ENCODE measurements at regions not wholly inside any gene's neighbourhood (a gene's known extent, or its start where the extent isn't known, plus 50 kb on each side); places are given as distances from the start of the nearest gene placed in this dataset.

DNA sequence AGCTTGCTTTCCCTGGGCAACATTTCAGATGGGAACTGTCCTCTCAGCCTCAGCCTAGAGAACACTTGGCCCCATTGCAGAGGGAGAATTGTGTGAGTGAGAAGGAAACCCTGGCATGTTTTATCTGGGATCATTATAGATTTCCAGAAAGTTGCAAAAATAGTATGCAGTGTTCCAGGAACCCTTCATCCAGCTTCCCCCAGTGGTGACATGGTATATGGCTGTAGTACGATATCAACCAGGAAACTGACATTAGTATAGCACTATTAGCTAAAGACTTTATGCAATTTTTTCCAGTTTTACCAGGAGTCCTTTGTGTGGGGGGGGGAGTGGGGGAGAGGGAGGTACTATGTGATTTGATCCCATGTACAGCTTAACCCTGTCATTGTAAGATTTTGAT, 166.2 kb upstream of the KBTBD8 start:
- TF ChIP-seq, protein P1, sequence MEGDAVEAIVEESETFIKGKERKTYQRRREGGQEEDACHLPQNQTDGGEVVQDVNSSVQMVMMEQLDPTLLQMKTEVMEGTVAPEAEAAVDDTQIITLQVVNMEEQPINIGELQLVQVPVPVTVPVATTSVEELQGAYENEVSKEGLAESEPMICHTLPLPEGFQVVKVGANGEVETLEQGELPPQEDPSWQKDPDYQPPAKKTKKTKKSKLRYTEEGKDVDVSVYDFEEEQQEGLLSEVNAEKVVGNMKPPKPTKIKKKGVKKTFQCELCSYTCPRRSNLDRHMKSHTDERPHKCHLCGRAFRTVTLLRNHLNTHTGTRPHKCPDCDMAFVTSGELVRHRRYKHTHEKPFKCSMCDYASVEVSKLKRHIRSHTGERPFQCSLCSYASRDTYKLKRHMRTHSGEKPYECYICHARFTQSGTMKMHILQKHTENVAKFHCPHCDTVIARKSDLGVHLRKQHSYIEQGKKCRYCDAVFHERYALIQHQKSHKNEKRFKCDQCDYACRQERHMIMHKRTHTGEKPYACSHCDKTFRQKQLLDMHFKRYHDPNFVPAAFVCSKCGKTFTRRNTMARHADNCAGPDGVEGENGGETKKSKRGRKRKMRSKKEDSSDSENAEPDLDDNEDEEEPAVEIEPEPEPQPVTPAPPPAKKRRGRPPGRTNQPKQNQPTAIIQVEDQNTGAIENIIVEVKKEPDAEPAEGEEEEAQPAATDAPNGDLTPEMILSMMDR (conservative IDR thresholded peaks at IDR 0.05), result no peak
- TF ChIP-seq EZH2 (IDR thresholded peaks at IDR 0.05; ENCODE audit: low read depth), result no peak
